ENCODE measurements at regions not wholly inside any gene's neighbourhood (a gene's known extent, or its start where the extent isn't known, plus 50 kb on each side); places are given as distances from the start of the nearest gene placed in this dataset.
A peak's percentile ranks its signal among the peaks of the same experiment; 100 is the strongest.
"Not testable (repeated sequence)": the region's sequence is repeated elsewhere in the genome, so short reads cannot be mapped to it uniquely, and the experiment has no call there.

GRCh38 chr12:23238190-23238589 is 613.2 kb downstream of the ETNK1 start:
- DNase-seq (ENCODE audit: low spot score), result no peak
- FAIRE-seq, result no peak

DNA sequence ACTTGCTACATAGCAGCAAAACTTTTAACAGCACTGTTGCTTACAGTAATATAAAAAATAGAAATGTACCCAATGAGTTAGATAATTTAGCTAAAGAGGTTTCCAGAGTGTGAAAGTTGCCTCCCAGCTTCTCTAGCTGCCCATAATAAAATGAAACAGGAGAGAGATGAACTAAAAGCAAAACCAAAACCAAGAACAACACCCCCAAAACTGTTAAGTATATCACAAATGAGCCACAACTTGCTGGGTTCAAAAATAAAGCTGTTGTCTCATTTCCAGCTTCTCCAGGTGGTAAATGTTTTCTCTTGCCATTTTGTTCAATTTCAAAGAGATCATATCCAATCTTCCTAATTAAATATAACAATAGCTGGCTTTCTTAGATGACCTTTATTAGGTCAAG is 614.0 kb downstream of the ETNK1 start:
- DNase-seq (ENCODE audit: low spot score) (no peak), FAIRE-seq (no peak)

DNA sequence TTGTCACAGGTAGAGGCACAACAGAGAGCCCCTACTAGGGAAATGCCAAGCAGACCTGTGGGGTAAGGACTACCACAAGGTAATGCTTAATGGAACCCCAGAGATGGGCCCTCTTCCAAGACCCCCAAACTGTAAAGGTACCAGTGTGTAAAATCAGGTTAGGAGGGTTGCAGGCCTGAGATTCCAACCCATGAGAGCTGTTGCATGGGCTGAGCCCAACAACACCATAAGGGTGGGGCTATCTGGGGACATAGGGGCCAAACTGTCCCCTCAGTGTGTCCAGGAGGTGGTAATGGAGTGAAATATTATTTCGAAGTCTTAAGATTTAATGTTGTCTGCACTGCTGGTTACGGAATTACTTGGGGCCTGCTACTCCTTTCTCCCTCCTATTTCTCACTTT is 620.2 kb downstream of the ETNK1 start:
- DNase-seq (ENCODE audit: low spot score) (no peak), FAIRE-seq (no peak)

GRCh38 chr12:23253191-23253590 is 628.2 kb downstream of the ETNK1 start:
- DNase-seq (ENCODE audit: low spot score), result peak; percentile 8
- no peak for FAIRE-seq

DNA sequence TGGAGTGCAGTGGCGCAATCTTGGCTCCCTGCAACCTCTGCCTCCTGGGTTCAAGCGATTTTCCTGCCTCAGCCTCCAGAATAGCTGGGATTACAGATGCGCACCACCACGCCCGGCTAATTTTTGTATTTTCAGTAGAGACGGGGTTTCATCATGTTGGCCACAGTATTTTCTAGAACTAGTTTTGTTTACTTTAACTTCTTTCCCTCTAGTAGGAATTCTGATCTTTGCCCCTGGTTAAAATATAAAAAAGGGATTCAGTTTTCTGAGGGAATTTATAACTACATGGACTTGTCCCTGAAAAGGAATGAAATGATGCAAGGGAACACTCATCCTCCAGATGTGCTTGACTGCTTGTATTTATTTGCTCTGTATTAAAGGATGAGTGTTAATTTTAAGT is 628.9 kb downstream of the ETNK1 start:
- FAIRE-seq; DNase-seq (ENCODE audit: low spot score): not testable (repeated sequence)

DNA sequence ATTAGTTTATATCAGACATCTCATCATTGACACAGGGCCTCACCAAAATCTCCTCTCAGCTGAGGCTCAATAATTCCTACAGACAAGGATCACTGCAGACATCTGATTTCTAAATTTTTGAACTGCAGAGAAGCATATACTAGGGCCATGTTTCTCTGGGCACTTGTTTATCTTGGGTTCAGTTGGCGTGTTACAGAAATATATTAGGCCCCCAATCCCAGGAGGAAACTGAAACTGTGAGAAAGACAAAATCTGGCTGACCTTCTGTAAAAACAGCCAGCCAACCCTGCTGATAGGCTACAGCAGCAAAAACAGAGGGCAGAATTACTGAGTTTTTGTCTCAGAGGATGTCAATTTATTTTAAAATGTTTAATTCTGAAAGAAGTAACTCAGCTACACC is 634.6 kb downstream of the ETNK1 start:
- DNase-seq (ENCODE audit: low spot score) (no peak), FAIRE-seq (no peak)

DNA sequence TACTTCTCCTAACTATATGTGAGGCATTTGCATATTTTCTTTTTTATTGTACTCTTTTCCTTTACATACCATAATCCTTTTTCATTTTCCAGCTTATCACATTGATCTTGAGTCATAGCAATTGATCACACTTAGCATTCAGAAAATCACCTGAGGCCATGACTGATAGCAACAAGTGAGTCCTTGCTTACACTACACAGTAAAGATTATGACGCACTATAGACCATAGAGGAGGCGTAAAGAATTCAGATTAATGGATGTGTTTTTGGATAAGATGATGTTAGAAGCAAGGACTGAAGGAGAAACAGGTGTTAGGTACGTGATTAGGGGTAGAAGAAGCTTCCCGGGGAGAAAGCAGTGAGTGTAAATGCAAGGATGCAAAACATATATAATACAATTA is 637.7 kb downstream of the ETNK1 start:
- DNase-seq (ENCODE audit: low spot score) (no peak), FAIRE-seq (no peak)

DNA sequence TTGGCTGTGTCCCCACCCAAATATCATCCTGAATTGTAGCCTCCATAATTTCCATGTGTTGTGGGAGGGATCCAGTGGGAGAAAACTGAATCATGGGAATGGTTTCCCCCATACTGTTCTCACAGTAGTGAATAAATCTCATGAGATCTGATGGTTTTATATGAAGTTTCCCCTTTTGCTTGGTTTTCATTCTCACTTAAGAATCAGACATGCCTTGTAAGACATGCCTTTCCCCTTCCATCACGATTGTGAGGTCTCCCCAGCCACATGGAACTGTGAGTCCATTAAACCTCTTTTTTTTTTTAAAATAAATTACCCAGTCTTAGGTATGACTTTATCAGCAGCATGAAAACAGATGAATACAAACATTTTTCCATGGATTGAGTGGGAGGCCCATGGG is 652.9 kb downstream of the ETNK1 start:
- DNase-seq (ENCODE audit: low spot score), result no peak
- no peak for FAIRE-seq

DNA sequence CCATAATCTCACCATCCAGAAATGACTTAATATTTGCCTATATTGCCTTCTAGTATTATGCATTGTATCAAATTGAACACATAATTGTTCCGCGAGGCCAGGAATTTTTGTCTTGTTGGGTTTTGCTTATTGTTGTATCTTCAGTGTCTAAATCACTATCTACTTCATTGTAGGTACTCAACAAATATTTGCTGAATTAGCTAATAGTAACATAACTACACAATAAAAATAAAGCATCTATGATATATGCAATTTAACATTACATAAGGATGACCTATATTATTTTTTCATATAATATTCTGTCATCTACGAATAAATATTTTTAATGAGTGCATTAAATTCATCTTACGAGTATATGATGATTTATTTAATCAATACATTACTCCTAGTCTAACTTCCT is 656.3 kb downstream of the ETNK1 start:
- no peak for DNase-seq (ENCODE audit: low spot score)
- FAIRE-seq, result no peak

- FAIRE-seq (no peak), DNase-seq (ENCODE audit: low spot score) (no peak)
Measured at GRCh38 chr12:23282701-23283100, 657.7 kb downstream of the ETNK1 start.

DNA sequence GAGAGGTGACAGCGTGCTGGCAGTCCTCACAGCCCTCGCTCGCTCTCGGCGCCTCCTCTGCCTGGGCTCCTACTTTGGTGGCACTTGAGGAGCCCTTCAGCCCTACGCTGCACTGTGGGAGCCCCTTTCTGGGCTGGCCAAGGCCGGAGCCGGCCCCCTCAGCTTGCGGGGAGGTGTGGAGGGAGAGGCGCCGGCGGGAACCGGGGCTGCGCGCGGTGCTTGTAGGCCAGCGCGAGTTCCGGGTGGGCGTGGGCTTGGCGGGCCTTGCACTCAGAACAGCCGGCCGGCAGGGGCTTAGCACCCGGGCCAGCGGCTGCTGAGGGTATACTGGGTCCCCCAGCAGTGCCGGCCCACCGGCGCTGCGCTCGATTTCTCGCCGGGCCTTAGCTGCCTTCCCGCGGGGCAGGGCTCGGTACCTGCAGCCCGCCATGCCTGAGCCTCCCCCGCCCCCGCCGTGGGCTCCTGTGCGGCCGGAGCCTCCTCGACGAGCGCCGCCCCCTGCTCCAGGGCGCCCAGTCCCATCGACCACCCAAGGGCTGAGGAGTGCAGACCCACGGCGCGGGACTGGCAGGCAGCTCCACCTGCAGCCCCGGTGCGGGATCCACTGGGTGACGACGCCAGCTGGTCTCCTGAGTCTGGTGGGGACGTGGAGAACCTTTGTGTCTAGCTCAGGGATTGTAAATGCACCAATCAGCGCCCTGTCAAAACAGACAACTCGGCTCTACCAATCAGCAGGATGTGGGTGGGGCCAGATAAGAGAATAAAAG is 661.0 kb downstream of the ETNK1 start:
- not testable (repeated sequence) for FAIRE-seq; DNase-seq (ENCODE audit: low spot score)

DNA sequence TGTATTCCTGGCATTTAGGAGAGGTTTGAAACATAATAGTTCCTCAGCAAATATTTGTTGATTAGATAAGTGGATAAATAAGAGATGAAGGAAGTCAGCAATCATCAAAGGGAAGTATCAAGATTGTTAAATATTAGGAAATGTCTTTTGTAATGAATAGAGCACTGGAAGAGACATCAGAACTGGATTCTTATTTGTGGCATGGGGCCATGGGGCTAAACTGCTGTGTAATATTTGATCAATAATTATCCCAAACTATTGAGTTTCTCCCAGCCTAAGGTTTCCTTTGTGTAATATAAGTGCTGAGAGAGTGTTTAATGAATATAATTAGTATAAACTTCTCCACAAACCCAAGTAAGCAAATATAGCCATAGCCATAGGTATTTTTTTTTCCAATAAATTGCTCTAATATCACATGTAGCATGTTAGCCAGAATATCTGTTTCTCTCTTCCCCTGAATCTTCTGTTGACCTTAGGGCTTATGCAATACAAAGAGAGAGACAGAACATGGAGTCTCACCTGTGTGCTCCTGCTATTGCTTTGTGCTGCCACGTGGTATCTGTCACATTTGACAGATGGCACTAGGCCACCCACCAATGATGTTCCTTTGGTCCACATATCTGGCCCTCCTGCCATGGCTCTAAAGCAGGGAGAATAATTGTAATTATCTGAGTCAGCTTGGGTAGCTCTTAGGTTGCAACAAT is 658.7 kb downstream of the SOX5 start:
- no peak for FAIRE-seq
- DNase-seq (ENCODE audit: low spot score), result no peak

GRCh38 chr12:23303220-23303619 is 646.2 kb downstream of the SOX5 start:
- DNase-seq (ENCODE audit: low spot score) (no peak), FAIRE-seq (no peak)

DNA sequence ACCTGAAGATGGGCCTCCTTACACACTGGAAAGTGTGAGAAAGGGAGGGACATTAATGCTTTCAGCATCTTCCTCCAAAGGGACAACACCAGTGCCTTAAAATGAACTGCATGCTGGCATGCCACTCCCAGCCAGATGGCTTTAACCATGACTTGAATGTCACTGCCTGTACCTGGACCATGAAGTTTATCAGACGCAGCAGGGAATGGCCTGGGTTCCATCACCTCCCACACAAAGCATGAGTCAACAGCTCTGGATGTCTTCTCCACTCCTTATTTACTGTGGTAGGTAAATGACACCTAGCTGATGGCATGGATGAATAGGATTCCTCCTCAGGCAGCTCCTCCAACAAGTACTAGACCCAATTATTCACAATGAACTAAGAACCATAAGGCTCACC is 645.6 kb downstream of the SOX5 start:
- no peak for DNase-seq (ENCODE audit: low spot score)
- no peak for FAIRE-seq

DNA sequence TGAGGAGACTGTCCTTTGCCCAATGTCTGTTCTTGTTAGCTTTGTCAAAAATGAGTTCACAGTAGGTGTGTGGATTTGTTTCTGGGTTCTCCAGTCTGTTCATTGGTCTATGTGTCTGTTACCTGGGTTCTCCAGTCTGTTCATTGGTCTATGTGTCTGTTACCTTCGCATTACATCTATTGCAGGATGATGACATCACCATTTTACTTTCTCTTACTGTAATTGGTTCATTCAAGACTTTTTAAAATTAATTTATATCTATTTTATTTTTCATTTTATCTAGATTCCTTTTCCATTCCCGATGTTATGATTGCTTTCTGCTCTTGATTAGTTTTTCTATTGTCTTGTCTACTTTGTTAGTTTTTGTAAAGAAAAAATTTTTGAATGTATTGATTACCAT is 615.5 kb downstream of the SOX5 start:
- FAIRE-seq, result no peak
- no peak for DNase-seq (ENCODE audit: low spot score)

DNA sequence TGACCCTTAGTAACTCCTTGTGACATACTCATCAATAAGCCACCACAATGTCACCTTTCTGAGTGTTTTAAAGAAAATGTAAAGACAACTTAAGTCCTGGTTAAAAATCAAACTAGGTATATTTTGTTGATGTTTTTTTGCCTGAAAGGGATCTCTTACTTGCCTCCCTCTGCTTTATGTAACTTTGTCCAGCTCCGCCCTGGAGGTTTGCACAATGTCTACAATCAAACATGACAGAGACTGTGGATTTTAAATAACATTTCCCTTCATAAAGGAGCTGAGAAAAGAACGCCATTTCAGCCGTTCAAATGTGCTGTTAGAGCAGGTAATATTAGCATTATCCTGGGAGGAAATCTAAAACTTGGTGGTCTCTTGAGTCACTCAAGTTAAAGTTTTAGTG is 613.9 kb downstream of the SOX5 start:
- FAIRE-seq (no peak), DNase-seq (ENCODE audit: low spot score) (no peak)

- DNase-seq (ENCODE audit: low spot score) (no peak), FAIRE-seq (no peak)
Measured at GRCh38 chr12:23337213-23337612, 612.3 kb downstream of the SOX5 start.

GRCh38 chr12:23340351-23340750 is 609.1 kb downstream of the SOX5 start:
- FAIRE-seq, result no peak
- DNase-seq (ENCODE audit: low spot score), result no peak

DNA sequence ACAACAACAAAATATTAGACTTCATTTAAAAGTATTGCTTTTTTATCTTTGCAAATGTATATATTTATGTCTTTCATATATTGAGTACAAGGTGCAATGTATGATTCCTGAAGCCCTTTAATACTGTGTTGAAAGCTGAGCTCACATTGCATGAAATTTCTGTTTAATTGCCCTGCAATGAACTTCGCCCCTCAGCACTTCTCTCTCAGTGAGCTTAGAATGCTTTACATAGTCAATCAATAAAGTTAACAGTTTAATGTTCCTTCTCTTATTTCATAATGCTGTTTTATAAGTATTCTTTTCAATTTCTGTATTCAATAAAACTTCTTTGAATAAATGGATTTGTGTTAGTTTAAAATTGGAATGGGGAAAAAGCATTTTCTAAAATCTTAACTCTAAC is 607.1 kb downstream of the SOX5 start:
- no peak for DNase-seq (ENCODE audit: low spot score)
- no peak for FAIRE-seq

DNA sequence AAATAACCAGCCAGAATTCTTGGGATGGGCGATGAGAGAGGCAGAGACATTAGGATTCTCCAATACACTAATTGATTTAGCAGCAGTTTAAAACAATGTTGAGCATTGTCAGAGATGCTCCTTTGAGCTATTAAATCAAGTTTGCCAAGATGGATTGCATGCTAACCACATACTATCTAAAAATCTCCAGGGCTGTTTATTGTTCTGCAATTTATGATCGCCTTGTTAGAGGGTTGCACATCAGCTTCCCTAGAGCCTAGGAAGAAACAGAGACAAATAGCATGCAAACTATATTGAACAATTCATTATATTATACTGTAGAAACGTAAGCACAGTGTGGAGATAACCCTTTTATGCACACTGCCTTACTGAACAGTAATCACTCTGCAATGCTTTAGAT is 599.9 kb downstream of the SOX5 start:
- FAIRE-seq, result no peak
- DNase-seq (ENCODE audit: low spot score), result no peak

DNA sequence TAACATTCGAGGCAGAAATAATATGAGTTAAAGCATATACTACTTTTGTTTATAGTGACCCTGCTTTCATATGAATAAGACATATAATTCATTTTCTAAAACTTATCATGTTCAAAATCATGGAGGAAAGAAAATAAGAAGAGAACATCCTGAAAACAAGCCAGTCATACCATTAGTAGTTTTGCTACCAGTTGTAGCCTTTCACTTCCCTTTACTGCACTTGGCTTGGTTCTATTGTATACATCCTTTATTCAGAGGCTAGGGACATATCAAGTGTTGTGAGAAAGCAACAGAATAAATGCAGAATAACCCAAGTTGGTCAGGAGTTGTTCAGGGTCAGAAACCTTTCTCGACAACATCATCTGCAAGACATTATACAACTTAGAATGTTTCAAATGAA is 598.7 kb downstream of the SOX5 start:
- no peak for DNase-seq (ENCODE audit: low spot score)
- FAIRE-seq, result no peak

GRCh38 chr12:23352670-23353069 is 596.8 kb downstream of the SOX5 start:
- FAIRE-seq (no peak), DNase-seq (ENCODE audit: low spot score) (no peak)

- DNase-seq (ENCODE audit: low spot score) (no peak), FAIRE-seq (no peak)
Measured at GRCh38 chr12:23354800-23355199, 594.7 kb downstream of the SOX5 start.
